HG03139 (cell line): ENCODE measurements at regions not wholly inside any gene's neighbourhood (a gene's known extent, or its start where the extent isn't known, plus 50 kb on each side); places are given as distances from the start of the nearest gene placed in this dataset.
"Not testable (repeated sequence)": the region's sequence is repeated elsewhere in the genome, so short reads cannot be mapped to it uniquely, and the experiment has no call there.

Experiments
- ATAC-seq: cut with Tn5 transposase; IDR thresholded peaks from one replicate; pipeline ENCODE4 v1.9.1; 2021; ENCODE audit not compliant: unreplicated experiment

DNA sequence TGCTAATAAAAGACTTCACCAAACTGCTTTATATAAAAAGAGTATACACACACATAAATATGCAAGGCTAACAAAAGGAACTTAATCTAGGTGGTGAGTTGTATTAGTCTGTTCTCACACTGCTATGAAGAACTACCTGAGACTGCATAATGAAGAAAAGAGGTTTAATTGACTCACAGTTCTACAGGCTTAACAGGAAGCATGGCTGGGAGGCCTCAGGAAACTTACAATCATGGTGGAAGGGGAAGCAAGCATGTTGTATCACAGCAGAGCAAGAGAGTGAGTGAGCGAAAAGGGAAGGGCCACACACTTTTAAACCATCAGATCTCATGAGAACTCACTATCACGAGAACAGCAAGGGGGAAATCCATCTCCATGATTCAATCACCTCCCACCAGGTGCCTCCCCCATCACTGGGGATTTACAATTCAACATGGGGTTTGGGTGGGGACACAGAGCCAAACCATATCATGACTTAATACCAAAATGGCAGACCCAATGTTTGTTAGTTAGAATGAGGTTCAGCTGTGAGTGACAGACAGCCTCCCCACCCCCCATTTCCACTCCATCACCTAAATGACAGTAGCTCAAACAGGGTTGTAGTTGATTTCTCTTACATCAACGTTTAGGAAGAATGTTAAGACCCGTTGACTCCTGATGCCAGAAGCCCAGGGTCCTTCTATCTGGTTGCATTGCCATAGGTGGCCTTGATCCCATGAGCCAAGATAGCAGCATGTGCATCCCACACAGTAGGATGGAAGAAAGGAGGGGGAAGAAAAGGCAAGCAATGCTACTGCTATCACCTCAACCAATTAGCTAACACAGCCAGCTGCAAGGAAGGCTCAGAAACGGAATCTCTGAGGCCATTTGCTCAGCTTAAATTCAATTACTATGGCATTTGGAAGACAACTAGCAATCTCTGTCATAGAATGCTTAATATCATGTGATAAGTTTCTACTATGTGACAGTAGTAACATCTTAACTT, 77.0 kb downstream of the CCDC71L start:
- ATAC-seq, result no peak

DNA sequence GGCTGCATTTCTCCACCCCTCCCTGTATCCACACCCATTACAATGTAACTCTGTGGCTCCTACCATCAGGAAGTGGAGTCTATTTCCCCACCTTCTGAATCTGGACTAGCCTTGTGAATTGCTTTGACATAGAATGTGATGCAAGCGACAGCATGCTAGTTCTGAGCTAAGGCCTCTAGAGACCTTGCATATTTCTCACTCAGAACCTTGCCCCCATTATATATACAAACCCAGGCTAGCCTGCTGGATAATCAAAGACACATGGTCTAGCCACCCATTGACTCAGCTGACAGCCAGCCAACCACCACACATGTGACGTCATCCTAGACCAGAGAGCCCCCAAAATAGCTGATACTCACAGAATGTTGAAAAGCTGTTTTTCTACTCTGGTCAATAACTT, 77.9 kb downstream of the CCDC71L start:
- ATAC-seq, result no peak

DNA sequence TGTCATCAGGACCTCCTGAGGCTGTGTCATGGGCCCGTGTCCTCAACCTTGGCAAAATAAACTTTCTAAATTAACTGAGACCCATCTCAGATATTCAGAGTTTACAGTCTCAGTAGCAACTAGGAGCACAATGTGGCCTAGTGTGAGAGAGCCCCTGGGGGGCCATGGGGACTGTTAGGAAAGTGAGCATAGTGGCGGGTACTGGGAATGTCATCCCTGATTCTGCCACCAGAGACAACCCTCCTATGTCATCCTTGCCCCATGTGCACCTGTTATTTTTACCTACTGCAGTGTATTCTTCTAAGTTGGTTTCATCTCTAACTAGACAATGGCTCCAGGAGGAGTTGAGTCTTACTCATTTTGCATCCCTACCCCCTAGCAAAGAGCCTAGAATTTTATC, 78.6 kb downstream of the CCDC71L start:
- ATAC-seq, result no peak

DNA sequence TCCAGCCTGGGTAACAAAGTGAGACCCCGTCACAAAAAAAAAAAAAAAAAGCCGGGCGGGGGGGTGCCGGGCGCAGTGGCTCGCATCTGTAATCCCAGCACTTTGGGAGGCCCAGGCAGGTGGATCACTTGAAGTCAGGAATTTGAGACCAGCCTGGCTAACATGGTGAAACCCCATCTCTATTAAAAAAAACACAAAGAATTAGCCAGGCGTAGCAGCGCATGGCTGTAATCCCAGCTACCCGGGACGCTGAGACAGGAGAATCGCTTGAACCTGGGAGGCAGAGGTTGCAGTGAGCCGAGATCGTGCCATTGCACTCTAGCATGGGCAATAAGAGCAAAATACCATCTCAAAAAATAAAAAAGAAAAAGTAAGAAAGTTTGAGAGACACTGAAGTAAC, 81.9 kb downstream of the CCDC71L start:
- ATAC-seq, result not testable (repeated sequence)

DNA sequence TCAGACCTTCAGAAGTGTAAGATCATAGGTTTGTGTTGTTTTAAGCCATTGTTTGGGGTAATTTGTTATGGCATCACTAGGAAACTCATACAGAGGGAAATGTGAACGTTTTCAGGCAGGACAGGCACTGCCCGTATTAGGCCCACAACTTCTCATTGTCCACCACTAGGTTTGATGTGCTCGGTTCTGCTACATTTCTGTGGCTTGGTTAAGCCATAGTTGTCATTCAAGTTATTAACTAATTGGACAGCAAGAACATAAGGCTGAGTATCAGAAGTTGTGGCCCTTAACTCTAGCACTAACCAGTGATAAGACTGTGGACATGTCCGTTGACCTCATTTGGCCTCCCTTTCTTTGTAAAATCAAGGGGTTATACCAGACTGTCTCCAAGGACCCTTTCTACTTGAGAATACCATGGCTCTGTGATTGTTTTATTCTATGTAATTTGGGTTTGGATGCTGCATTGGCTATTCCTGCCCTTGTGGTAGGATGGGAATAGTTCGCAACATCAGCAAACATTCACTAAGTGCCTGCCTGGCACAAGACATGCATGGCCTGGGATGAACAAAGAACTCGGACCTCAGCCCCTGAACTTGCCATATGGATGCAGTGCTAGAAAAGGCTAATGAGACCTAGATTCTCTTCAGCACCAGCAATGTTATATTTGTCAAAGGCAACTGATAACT, 85.7 kb downstream of the CCDC71L start:
- no peak for ATAC-seq

DNA sequence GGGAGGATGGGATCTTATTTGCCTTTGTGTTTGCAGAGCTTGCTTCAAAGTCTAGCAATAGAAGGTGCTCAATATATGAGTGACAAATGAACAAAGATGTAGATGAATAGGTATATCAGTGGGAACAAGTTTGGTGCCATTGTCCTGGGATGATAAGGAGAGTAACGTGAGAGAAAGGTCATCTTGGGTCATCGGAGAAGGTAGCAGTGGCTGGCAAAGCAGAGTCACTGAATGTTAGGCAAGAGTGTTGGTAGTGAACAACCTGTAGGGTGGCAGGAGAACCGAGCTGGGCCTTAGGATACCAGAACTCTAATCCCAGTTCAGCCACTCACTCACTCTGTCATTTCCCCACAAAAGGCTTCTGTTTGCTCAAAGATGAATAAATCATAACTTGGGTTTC, 87.2 kb downstream of the CCDC71L start:
- no peak for ATAC-seq

DNA sequence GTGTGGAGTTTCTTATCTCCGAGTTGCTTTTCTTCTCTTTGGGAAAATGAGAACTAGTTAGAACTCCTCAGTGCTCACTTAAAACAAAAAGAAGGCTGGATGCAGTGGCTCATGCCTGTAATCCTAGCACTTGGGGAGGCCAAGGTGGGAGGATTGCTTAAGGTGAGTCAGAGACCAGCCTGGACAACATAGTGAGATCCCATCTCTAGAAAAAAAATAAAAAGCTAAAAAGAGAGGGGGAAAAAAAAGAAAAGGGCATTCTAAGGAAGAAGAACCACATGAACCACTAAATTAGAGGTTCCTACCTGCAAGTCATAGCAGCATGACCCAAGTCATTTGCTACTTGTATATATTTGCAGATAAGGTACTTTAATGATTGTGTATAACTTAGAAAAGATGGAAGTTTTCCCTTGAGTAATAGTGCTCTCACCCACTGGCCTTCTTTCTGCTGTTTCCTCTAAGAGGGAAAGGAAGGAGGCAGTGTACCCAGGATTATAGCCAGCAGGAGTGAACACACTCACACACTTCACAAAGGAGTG, 87.8 kb downstream of the CCDC71L start:
- ATAC-seq, result no peak

DNA sequence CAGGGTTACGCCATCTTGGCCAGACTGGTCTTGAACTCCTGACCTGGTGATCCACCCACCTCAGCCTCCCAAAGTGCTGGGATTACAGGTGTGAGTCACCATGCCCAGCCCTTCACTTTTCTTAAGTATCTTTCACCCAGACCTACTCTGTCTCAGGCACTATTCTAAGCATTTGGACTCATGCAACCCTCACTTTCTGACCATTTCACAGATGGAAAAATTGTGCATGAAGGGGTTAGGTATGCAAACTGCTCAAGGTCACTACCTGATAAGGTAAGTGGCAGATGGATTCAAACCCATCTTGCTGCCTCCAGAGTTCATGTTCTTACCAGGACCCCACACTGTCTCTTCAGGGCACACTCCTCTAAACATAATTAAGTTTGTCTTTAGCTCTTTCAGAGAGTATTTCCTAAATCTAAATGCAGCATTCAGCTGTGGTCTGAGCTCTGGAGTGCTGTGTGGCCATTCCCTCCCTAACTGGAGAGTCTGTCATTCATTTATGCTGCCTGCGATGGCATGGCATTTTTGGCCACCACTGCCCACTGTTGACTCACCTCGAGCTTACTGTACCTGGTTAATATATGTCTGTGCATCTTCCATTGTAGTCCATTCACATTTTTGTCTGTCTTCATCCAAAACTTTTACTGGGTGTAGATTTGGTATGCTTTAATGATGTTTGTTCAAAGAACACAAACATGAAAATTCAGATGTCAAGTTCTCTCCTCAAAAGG, 88.4 kb downstream of the CCDC71L start:
- ATAC-seq, result no peak

DNA sequence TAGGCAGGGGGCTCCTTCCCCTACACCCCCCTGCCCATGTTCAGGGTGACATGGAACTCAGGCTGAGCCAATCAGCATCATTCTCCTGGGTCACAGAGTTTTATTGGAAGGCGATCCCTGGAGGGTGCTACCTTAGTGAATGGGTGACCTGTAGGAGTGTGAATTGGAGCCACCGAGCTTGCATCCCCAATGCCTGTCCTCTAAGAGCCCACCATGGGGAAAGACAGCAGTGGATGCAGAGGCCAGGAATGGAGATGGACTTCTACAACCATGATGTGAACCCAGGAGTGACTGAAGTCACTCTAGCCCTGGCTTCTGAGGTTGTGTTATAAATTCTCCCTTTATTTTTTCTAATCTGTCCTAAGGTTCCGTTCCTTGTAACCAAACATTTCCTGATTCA, 89.4 kb downstream of the CCDC71L start:
- no peak for ATAC-seq

DNA sequence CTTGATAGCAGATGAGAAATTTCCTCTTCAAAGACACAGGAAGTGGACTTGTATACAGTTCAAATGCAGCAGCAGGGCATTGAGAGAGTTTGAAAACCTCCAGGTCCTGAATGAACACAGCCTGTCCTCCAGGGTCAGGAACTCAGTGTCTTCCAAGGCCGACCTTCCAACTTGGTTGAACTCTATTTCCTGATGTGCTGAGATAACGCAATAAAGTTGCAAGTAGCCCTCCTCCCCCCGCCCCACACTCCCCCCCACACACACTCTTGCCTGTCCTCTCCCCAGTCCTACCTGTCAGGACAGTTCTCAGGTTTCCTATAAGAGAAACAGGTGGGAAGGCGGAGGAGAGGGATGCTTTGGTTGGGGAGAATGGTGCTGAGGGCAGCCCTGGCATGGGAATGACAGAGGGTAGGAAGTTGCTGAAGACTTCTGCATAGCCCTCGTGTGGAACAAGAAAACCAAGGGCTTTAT, 90.0 kb downstream of the CCDC71L start:
- ATAC-seq, result no peak

DNA sequence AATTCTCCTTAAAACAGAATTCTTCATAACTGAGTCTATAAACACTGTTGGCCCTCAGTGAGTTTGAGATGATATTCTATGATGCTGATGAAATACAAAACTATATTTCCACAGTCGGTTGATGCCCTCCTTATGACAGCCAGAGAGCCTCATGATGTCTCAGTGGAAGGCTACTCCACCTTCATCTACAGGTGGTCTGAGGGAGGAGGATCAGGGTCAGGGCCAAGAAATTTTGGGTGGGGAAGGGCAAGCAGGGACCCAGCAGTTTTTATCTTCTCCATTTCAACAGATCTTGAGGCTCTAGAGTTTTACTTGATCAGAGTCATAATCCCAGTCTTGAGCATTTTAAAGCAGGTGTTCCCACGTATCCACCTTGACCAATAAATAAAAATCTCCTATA, 90.8 kb downstream of the CCDC71L start:
- no peak for ATAC-seq

DNA sequence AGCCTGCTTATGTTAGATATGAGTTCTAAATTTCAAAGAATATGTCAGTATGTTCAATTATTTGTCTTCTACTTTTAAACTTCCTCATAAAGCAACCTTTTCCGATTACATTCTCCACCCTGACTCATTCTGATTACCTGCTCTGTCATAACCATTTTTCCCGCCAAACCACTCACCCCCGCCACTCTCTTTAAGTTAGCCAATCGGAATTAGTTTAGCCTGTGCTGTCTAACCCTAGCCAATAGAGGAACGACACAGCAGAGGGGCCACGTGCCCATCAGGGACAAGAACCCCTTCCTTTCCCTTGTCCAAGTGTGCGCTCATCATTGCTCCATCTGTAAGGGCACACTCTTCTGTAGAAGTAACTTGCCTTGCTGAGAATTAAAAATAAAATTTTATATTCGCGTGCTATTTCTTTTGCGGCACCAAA, 91.4 kb downstream of the CCDC71L start:
- no peak for ATAC-seq

DNA sequence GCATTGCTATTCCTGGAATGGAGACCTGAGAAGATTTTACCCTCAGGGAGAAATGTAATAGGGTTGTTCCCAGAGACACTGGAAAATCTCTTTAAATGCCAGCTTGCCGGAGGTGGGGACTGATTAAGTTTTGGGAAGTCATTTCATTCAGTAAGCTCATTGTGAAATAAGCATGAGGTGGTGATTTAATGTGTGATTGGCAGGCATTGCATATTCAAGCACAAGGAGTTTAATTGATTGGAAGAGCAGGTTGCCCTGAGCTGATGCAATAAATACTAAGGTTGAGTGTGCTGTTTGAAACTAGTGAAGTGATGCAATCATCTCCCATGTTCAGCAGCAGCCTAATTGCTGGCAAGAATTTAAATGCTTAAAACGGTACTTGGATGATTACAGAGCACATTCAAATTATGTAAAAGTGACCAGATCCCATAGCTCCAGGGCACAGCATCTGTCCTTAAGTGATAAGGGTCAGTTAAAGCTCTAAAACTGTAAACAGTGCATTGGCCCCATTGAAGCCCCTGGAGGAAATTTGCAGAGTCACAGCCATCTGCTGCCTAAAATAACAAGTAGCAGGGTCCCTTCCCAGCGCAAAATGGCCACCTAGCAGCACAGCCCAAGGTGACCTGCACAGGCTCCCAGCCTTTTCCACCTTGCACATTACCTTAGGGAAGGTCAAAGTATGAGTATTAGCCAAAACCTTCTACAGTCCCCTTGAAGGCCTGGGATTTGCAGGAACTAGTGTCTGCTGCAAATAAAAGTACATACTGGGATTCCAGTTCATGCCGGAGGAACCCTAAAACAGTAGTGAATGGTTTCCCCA, 92.1 kb downstream of the CCDC71L start:
- no peak for ATAC-seq

DNA sequence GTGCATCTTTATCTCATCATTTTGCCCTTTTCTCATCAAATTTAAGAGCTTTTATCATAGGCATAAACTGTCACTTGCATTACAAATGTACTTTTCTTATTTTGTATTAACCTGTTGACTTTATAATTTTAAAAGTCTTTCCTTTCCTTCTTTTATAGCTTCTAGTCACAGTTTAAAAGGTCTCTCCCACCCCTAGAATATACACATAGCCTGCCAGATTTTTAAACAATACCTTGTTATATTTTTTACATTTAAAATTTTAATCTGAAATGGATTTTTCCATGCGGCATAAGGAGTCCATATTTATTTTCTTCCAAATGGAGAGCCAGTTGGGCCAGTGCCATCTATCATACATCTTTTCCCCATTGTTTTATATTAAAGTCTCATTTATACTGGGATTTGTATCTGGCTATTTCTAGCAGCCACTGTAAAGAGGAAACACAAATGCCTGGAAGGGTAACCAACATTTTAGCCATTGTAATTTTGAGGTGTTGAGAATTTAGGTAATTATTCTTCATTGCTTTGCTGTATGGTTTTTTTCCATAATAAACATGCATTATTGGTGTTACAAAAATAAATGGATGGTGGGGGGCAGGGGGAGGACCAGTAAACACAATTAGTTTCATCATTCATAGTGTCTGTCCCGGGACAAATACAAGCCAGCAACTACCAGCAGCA, 92.8 kb downstream of the CCDC71L start:
- ATAC-seq, result no peak

DNA sequence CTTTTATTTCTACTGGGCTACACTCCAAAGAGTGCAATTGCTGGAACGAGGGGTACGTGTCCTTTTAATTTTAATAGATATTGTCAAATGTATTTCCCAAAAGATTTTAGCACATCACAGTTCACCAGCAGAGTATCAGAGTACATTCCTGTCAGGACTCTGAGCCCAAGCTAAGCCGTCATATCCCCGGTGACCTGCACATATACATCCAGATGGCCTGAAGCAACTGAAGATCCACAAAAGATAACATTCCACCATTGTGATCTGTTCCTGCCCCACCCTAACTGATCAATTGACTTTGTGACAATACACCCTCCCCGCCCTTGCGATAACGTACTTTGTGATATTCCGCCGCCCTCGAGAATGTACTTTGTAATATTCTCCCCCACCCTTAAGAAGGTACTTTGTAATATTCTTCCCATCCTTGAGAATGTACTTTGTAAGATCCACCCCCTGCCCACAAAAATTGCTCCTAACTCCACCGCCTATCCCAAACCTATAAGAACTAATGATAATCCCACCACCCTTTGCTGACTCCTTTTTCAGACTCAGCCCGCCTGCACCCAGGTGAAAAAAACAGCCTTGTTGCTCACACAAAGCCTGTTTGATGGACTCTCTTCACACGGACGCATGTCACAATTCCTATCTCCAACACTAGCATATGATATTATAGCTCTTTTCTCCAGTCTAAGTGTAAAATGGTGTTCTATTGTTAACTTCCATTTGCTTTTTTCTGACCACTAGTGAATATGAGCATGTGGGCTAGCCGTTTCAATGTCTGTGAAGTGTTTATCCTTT, 93.6 kb downstream of the CCDC71L start:
- ATAC-seq, result not testable (repeated sequence)

DNA sequence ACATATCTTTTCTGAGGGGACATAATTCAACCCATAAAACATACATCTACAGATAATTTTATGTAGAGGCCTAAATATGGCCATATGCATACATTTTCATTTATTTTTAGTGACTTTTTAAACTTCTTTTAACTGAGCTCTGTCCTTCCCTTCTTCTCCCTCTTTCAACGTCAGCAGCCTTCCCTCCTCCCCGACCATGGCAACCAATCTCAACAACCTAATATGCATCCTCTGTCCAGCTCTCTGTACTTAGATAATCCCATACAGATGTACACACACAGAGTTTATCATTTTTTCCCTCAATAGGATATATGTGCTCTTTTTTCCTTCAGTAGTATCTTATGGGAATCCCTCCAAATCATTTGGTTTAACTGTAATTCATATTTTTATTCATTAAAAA, 94.3 kb downstream of the CCDC71L start:
- ATAC-seq, result no peak

DNA sequence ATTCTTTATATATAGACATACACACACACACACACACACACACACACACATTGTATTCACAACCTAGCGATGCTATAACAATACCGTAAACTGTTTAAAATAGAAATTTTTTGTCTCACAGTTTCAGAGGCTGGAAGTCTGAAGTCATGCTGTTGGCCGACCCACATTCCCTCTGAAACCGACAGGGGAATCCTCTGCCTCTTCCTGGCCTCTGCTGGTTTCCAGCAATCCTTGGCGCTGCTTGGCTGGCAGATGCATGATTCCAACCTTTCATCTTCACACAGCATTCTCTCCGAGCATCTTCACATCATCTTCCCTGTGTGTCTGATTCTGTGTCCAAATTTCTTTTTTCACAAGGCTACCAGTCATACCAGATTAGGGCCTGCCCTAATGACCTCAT, 94.8 kb downstream of the CCDC71L start:
- ATAC-seq, result no peak

DNA sequence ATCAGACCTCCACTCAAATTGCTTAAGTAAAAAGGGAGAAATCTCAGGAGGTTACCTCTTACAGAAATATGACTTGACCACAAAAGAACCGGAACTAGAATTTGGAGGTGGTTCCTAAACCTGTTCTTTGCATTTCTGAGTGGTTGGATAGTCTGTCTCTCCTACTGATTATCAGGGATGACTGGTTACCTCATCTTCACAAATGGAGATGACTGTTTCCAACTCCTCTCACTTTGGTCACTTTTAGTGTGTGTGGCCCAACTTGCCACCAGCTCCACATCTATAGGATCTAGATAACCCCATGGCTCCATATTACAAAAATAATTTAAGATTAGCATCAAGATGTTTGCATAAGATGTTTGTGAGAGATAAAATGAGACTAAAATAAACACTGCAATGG, 95.5 kb downstream of the CCDC71L start:
- no peak for ATAC-seq
